ENCODE measurements at regions not wholly inside any gene's neighbourhood (a gene's known extent, or its start where the extent isn't known, plus 50 kb on each side); places are given as distances from the start of the nearest gene placed in this dataset.

- DNase-seq (ENCODE audit: low spot score), result no peak
Measured at GRCh38 chr6:8749465-8749864, 314.1 kb upstream of the SLC35B3 start.

GRCh38 chr6:8743170-8743745 lies 307.9 kb upstream of the SLC35B3 start:
- DNase-seq (ENCODE audit: low spot score), result no peak

- no peak for DNase-seq (ENCODE audit: low spot score)
Measured at GRCh38 chr6:8739454-8739853, 304.1 kb upstream of the SLC35B3 start.

GRCh38 chr6:8738951-8739350 lies 303.6 kb upstream of the SLC35B3 start:
- DNase-seq (ENCODE audit: low spot score), result no peak

GRCh38 chr6:8736156-8736895 lies 301.0 kb upstream of the SLC35B3 start:
- no peak for DNase-seq (ENCODE audit: low spot score)

- DNase-seq (ENCODE audit: low spot score), result no peak
Measured at GRCh38 chr6:8733879-8734278, 298.5 kb upstream of the SLC35B3 start.

GRCh38 chr6:8731874-8732273 lies 296.5 kb upstream of the SLC35B3 start:
- no peak for DNase-seq (ENCODE audit: low spot score)

- no peak for DNase-seq (ENCODE audit: low spot score)
Measured at GRCh38 chr6:8710668-8711431, 275.5 kb upstream of the SLC35B3 start.

GRCh38 chr6:8707956-8708772 lies 272.8 kb upstream of the SLC35B3 start:
- no peak for DNase-seq (ENCODE audit: low spot score)

GRCh38 chr6:8707369-8707768 lies 272.0 kb upstream of the SLC35B3 start:
- DNase-seq (ENCODE audit: low spot score), result no peak

- no peak for DNase-seq (ENCODE audit: low spot score)
Measured at GRCh38 chr6:8705435-8706020, 270.2 kb upstream of the SLC35B3 start.

GRCh38 chr6:8703059-8703458 lies 267.7 kb upstream of the SLC35B3 start:
- DNase-seq (ENCODE audit: low spot score), result no peak

GRCh38 chr6:8688821-8689220 lies 253.5 kb upstream of the SLC35B3 start:
- DNase-seq (ENCODE audit: low spot score), result no peak

GRCh38 chr6:8686077-8686476 lies 250.7 kb upstream of the SLC35B3 start:
- no peak for DNase-seq (ENCODE audit: low spot score)

GRCh38 chr6:8683204-8683603 lies 247.9 kb upstream of the SLC35B3 start:
- DNase-seq (ENCODE audit: low spot score), result no peak

GRCh38 chr6:8679823-8680222 lies 244.5 kb upstream of the SLC35B3 start:
- DNase-seq (ENCODE audit: low spot score), result no peak

- no peak for DNase-seq (ENCODE audit: low spot score)
Measured at GRCh38 chr6:8678466-8678865, 243.1 kb upstream of the SLC35B3 start.

GRCh38 chr6:8674126-8674525 lies 238.8 kb upstream of the SLC35B3 start:
- DNase-seq (ENCODE audit: low spot score), result no peak

GRCh38 chr6:8672882-8673281 lies 237.5 kb upstream of the SLC35B3 start:
- DNase-seq (ENCODE audit: low spot score), result no peak

GRCh38 chr6:8670792-8671191 lies 235.4 kb upstream of the SLC35B3 start:
- no peak for DNase-seq (ENCODE audit: low spot score)

GRCh38 chr6:8664700-8665099 lies 229.4 kb upstream of the SLC35B3 start:
- DNase-seq (ENCODE audit: low spot score), result no peak

- DNase-seq (ENCODE audit: low spot score), result no peak
Measured at GRCh38 chr6:8664070-8664469, 228.7 kb upstream of the SLC35B3 start.
